DOHH2 (cell line): ENCODE measurements at regions not wholly inside any gene's neighbourhood (a gene's known extent, or its start where the extent isn't known, plus 50 kb on each side); places are given as distances from the start of the nearest gene placed in this dataset.

Source experiments
- H3F3A ChIP-seq: fragments of 200-600 bp; sonication (generic), shearing (Covaris generic); 2 replicates; pipeline ENCODE4 v1.6.0; 2016; ENCODE audit warnings: antibody characterized with exemption, mild to moderate bottlenecking; ENCODE audit not compliant: control insufficient read depth, insufficient read depth
- H3K27ac ChIP-seq: fragments of 200-600 bp; sonication (generic); 2 replicates; pipeline ENCODE4 v1.5.1; 2014; ENCODE audit warnings: low read depth, mild to moderate bottlenecking, low read length, moderate library complexity
- H3K27me3 ChIP-seq: fragments of 200-600 bp; sonication (generic); 2 replicates; pipeline ENCODE4 v1.6.1; 2014; ENCODE audit warnings: mild to moderate bottlenecking, low read length, mixed read lengths; ENCODE audit not compliant: control insufficient read depth
- H3K36me3 ChIP-seq: fragments of 200-600 bp; sonication (generic); 2 replicates; pipeline ENCODE4 v1.6.1; 2014; ENCODE audit warnings: mild to moderate bottlenecking, low read length, moderate library complexity, mixed read lengths; ENCODE audit not compliant: control insufficient read depth
- H3K4me1 ChIP-seq: fragments of 200-600 bp; sonication (generic); 2 replicates; pipeline ENCODE4 v1.6.1; 2014; ENCODE audit warnings: mild to moderate bottlenecking, low read length, mixed read lengths; ENCODE audit not compliant: control insufficient read depth
- H3K4me2 ChIP-seq: fragments of 200-600 bp; sonication (generic); 2 replicates; pipeline ENCODE4 v1.6.0; 2014; ENCODE audit warnings: mild to moderate bottlenecking, low read length, moderate library complexity
- H3K4me3 ChIP-seq: fragments of 200-600 bp; sonication (generic); 2 replicates; pipeline ENCODE4 v1.5.1; 2014; ENCODE audit warnings: mild to moderate bottlenecking, low read length, mixed read lengths
- H3K79me2 ChIP-seq: fragments of 200-600 bp; sonication (generic); 2 replicates; pipeline ENCODE4 v1.6.1; 2014; ENCODE audit warnings: mild to moderate bottlenecking, low read length, mixed read lengths; ENCODE audit not compliant: control insufficient read depth
- H3K9me2 ChIP-seq: fragments of 200-600 bp; sonication (generic); replicated peaks from 2 replicates; pipeline ENCODE4 v1.6.1; 2014; ENCODE audit warnings: mild to moderate bottlenecking, low read length, mixed read lengths; ENCODE audit not compliant: control insufficient read depth
- H3K9me3 ChIP-seq: fragments of 200-600 bp; sonication (generic); 2 replicates; pipeline ENCODE4 v1.6.1; 2014; ENCODE audit warnings: antibody characterized with exemption, low read length, mixed read lengths; ENCODE audit not compliant: control insufficient read depth, insufficient read depth
- H4K20me1 ChIP-seq: fragments of 200-600 bp; sonication (generic); 2 replicates; pipeline ENCODE4 v1.6.0; 2014; ENCODE audit warnings: low read depth, mild to moderate bottlenecking, antibody characterized with exemption, low read length, moderate library complexity; ENCODE audit not compliant: control insufficient read depth, insufficient read depth
- CTCF ChIP-seq: fragments of 200-600 bp; sonication (generic); IDR thresholded peaks from one replicate; pipeline ENCODE4 v1.5.1; 2014; ENCODE audit warnings: antibody characterized with exemption, mild to moderate bottlenecking, low read depth, low read length; ENCODE audit not compliant: poor library complexity, severe bottlenecking
- EZH2phosphoT487 ChIP-seq: fragments of 200-600 bp; sonication (generic); IDR thresholded peaks from 2 replicates; pipeline ENCODE4 v1.6.1; 2017; ENCODE audit warnings: borderline replicate concordance, mild to moderate bottlenecking, antibody characterized with exemption, low read length, moderate library complexity, mixed read lengths

GRCh38 chr13:81223778-81224177 lies 882.9 kb upstream of the SPRY2 start:
- Histone ChIP-seq H3K9me2 (no peaks in the 10 kb centered on the region), H3K27ac (no peak overlapping the region), H3K4me3 (no peak overlapping the region), H3K4me2 (no peak overlapping the region), H3K79me2 (no peaks in the 10 kb centered on the region), H3K4me1 (no peaks in the 10 kb centered on the region), H3K9me3 (no peaks in the 10 kb centered on the region), H3F3A (no peaks in the 10 kb centered on the region), H3K27me3 (no peaks in the 10 kb centered on the region), H3K36me3 (no peaks in the 10 kb centered on the region), H4K20me1 (no peaks in the 10 kb centered on the region)
- TF ChIP-seq CTCF (no peak), EZH2phosphoT487 (no peak)

- H3K36me3 ChIP-seq = no peaks in the 10 kb centered on the region
- H3K27me3 ChIP-seq = no peaks in the 10 kb centered on the region
- no peaks in the 10 kb centered on the region for H3K4me1 ChIP-seq
- H4K20me1 ChIP-seq = no peaks in the 10 kb centered on the region
- no peak overlapping the region for H3K27ac ChIP-seq
- TF ChIP-seq CTCF (no peak), EZH2phosphoT487 (no peak)
- no peaks in the 10 kb centered on the region for H3K9me2 ChIP-seq
- H3K4me2 ChIP-seq = no peak overlapping the region
- H3K4me3 ChIP-seq = no peak overlapping the region
- H3K9me3 ChIP-seq = no peaks in the 10 kb centered on the region
- no peaks in the 10 kb centered on the region for H3K79me2 ChIP-seq
- H3F3A ChIP-seq = no peaks in the 10 kb centered on the region
Observed at GRCh38 chr13:81211713-81212112, 870.8 kb upstream of the SPRY2 start.

- H3K27ac ChIP-seq = no peak overlapping the region
- no peaks in the 10 kb centered on the region for H3F3A ChIP-seq
- H3K4me2 ChIP-seq = no peak overlapping the region
- no peak overlapping the region for H3K4me3 ChIP-seq
- no peaks in the 10 kb centered on the region for H3K79me2 ChIP-seq
- TF ChIP-seq CTCF = no peak
- no peak for TF ChIP-seq EZH2phosphoT487
- no peaks in the 10 kb centered on the region for H3K4me1 ChIP-seq
- no peaks in the 10 kb centered on the region for H3K9me2 ChIP-seq
- H3K36me3 ChIP-seq = no peaks in the 10 kb centered on the region
- H3K27me3 ChIP-seq = no peaks in the 10 kb centered on the region
- no peaks in the 10 kb centered on the region for H4K20me1 ChIP-seq
- H3K9me3 ChIP-seq = no peaks in the 10 kb centered on the region
Observed at GRCh38 chr13:81207636-81208035, 866.7 kb upstream of the SPRY2 start.

GRCh38 chr13:81207231-81207630 lies 866.3 kb upstream of the SPRY2 start:
- H3K9me3 ChIP-seq = no peaks in the 10 kb centered on the region
- H3K27ac ChIP-seq = no peak overlapping the region
- H3F3A ChIP-seq = no peaks in the 10 kb centered on the region
- no peaks in the 10 kb centered on the region for H4K20me1 ChIP-seq
- H3K27me3 ChIP-seq = no peaks in the 10 kb centered on the region
- no peaks in the 10 kb centered on the region for H3K36me3 ChIP-seq
- H3K79me2 ChIP-seq = no peaks in the 10 kb centered on the region
- no peaks in the 10 kb centered on the region for H3K4me1 ChIP-seq
- no peak for TF ChIP-seq EZH2phosphoT487
- TF ChIP-seq CTCF = no peak
- no peak overlapping the region for H3K4me3 ChIP-seq
- no peak overlapping the region for H3K4me2 ChIP-seq
- H3K9me2 ChIP-seq = no peaks in the 10 kb centered on the region
